ENCODE measurements at regions not wholly inside any gene's neighbourhood (a gene's known extent, or its start where the extent isn't known, plus 50 kb on each side); places are given as distances from the start of the nearest gene placed in this dataset.

DNA sequence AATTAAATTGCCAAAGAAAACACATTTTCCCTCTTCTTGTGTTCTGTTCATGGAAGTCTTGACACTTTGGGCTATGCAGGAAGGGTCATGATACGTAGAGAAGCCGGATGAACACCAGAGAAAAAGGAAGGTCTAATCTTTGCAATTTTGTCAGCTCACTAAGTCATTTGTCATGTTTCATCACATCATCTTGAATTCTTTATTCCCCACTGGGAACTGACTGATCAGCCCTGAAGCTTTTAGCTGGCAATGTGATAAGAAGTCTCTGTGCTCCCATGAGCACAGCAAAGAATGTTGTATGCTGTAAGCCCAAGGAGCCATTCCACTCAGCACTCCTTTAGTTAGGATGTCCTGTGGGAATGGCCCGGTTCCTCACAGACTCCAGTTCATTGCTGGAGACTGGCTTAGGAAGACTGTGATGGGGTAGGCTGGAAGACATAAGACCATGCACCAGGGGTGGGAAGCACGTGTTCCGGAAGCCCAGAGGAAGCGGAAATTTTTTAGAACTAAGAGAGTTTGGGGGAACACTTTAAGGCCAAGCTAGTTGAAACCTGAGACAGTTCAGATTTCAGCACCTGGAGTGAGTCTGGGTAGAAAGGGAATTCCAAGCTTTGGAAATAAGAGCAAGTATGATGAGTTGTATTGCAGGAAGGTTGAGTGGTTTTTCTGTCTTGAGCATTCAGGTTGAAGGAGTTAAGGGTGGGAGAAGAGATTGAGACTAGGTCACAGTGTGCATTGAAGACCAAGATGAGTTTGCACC lies 306.7 kb upstream of the MTNR1B start:
- H3K9me3 Mint-ChIP-seq = no peaks in the 10 kb centered on the region

More for the DNA sequence above, 306.7 kb upstream of the MTNR1B start:
- H3K4me2 ChIP-seq (ENCODE audit: insufficient read depth, insufficient read length, low read length) = no peak overlapping the region
- Mint-ChIP-seq H3K36me3 (ENCODE audit: insufficient read depth in 1 of 3, low read depth in 3 of 3) (0 out of 7 replicates have a peak, but pooled peaks cover 0 to 2% (median 0%) of the 10 kb centered on the region in 3 experiments), H3K4me3 (no peak overlapping the region), H3K27ac (no peak overlapping the region), H3K27me3 (ENCODE audit: low read depth) (no peaks in the 10 kb centered on the region), H3K4me1 (peaks cover 16 to 20% of the 10 kb centered on the region in 2 experiments)
- H4K20me1 ChIP-seq (ENCODE audit: control insufficient read depth, insufficient read depth, insufficient read length) = no peaks in the 10 kb centered on the region
- H3K23me2 ChIP-seq (ENCODE audit: insufficient read length, low read depth, low read length, poor library complexity, severe bottlenecking) = no peaks in the 10 kb centered on the region
- no peak overlapping the region for H2BK5ac ChIP-seq (ENCODE audit: insufficient read length, low read length)
- H3K4ac ChIP-seq (ENCODE audit: low read depth, low read length) = no peak overlapping the region
- H2BK120ac ChIP-seq (ENCODE audit: low read depth, low read length, poor library complexity, severe bottlenecking) = no peak overlapping the region
- H2BK15ac ChIP-seq (ENCODE audit: low read depth, low read length) = no peak overlapping the region
- no peak overlapping the region for H3K18ac ChIP-seq (ENCODE audit: insufficient read length, low read depth, low read length)
- no peak overlapping the region for H3K14ac ChIP-seq (ENCODE audit: insufficient read depth, low read length)
- no peak overlapping the region for H4K91ac ChIP-seq (ENCODE audit: insufficient read length, low read depth, low read length)
- DNase-seq = no peak
- H4K8ac ChIP-seq (replicated peaks; ENCODE audit: insufficient read length, low read depth, low read length) = no peak overlapping the region
- no peak overlapping the region for H4K5ac ChIP-seq (ENCODE audit: insufficient read length, low read depth, low read length)
- no peak overlapping the region for H3K27ac ChIP-seq (ENCODE audit: insufficient read length, low read depth, low read length)
- no peak overlapping the region for H2AFZ ChIP-seq (ENCODE audit: low read length)
- H2BK12ac ChIP-seq (ENCODE audit: insufficient read length, low read depth, low read length) = no peak overlapping the region
- no peaks in the 10 kb centered on the region for H3K27me3 ChIP-seq (ENCODE audit: insufficient read depth, low read length)
- no peak overlapping the region for H3K9ac ChIP-seq (ENCODE audit: extremely low read depth, insufficient read length, low read length)
- no peak overlapping the region for H3T11ph ChIP-seq (ENCODE audit: low read length)
- H3K79me1 ChIP-seq (ENCODE audit: insufficient read depth, low read depth, low read length, poor library complexity, severe bottlenecking) = no peaks in the 10 kb centered on the region
- H3K79me2 ChIP-seq (ENCODE audit: insufficient read depth, low read length) = no peaks in the 10 kb centered on the region
- H3K23ac ChIP-seq (ENCODE audit: insufficient read length, low read depth, low read length) = no peak overlapping the region
- H3K9me3 ChIP-seq (ENCODE audit: control insufficient read depth, low read depth, low read length) = no peaks in the 10 kb centered on the region
- TF ChIP-seq, protein P1, sequence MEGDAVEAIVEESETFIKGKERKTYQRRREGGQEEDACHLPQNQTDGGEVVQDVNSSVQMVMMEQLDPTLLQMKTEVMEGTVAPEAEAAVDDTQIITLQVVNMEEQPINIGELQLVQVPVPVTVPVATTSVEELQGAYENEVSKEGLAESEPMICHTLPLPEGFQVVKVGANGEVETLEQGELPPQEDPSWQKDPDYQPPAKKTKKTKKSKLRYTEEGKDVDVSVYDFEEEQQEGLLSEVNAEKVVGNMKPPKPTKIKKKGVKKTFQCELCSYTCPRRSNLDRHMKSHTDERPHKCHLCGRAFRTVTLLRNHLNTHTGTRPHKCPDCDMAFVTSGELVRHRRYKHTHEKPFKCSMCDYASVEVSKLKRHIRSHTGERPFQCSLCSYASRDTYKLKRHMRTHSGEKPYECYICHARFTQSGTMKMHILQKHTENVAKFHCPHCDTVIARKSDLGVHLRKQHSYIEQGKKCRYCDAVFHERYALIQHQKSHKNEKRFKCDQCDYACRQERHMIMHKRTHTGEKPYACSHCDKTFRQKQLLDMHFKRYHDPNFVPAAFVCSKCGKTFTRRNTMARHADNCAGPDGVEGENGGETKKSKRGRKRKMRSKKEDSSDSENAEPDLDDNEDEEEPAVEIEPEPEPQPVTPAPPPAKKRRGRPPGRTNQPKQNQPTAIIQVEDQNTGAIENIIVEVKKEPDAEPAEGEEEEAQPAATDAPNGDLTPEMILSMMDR (conservative IDR thresholded peaks at IDR 0.05) = no peak
- no peak overlapping the region for H2BK20ac ChIP-seq (ENCODE audit: low read depth, low read length, poor library complexity, severe bottlenecking)
- H3K4me1 ChIP-seq (ENCODE audit: insufficient read depth, low read length) = peaks cover 4% of the 10 kb centered on the region; the same call in 1 of the 2 replicates
- no peak overlapping the region for H2AK5ac ChIP-seq (ENCODE audit: insufficient read length, low read length)
- WGBS (ENCODE audit: extremely low coverage, insufficient read length, low lambda C conversion rate) = no CpG with 5 or more reads among the region's 6 CpGs
- H3K56ac ChIP-seq (ENCODE audit: insufficient read length, low read depth, low read length) = no peak overlapping the region
